Liver (tissue), 8 donors: ENCODE measurements at regions not wholly inside any gene's neighbourhood (a gene's known extent, or its start where the extent isn't known, plus 50 kb on each side); places are given as distances from the start of the nearest gene placed in this dataset.

Source experiments
- DNase-seq: peaks from one replicate; pipeline ENCODE4 v3.0.0-alpha.2; 2017; ENCODE audit warnings: low spot score
- H3K27ac ChIP-seq, 2 donors: one replicate each; pipeline ENCODE4 v1.7.0; 2013; ENCODE audit warnings: inconsistent platforms in 2 of 2, low read length in 2 of 2, control low read depth in 1 of 2, low read depth in 1 of 2, mild to moderate bottlenecking in 1 of 2
- H3K27me3 ChIP-seq, 4 donors: one replicate each; pipeline versions ENCODE4 v1.6.1 to v1.7.0; 2013; ENCODE audit warnings: low read length in 3 of 4, inconsistent platforms in 1 of 4, mild to moderate bottlenecking in 1 of 4, moderate library complexity in 1 of 4; ENCODE audit not compliant: control insufficient read depth in 4 of 4, insufficient read depth in 4 of 4
- H3K36me3 ChIP-seq, 4 donors: one replicate each; pipeline versions ENCODE4 v1.6.1 to v1.7.0; 2013; ENCODE audit warnings: low read length in 3 of 4, mild to moderate bottlenecking in 3 of 4, low read depth in 1 of 4, moderate library complexity in 1 of 4; ENCODE audit not compliant: control insufficient read depth in 4 of 4, insufficient read depth in 3 of 4
- H3K4me1 ChIP-seq, 4 donors: one replicate each; pipeline versions ENCODE4 v1.6.1 to v1.7.0; 2013; ENCODE audit warnings: low read length in 3 of 4, mild to moderate bottlenecking in 3 of 4, moderate library complexity in 1 of 4; ENCODE audit not compliant: control insufficient read depth in 4 of 4, insufficient read depth in 4 of 4
- H3K4me3 ChIP-seq, 3 donors: one replicate each; pipeline versions ENCODE4 v1.6.1 to v1.7.0; 2013; ENCODE audit warnings: low read length in 3 of 3, control low read depth in 1 of 3, low read depth in 1 of 3, mild to moderate bottlenecking in 1 of 3
- H3K9ac ChIP-seq, 2 donors: one replicate each; pipeline ENCODE4 v1.7.0; 2013; ENCODE audit warnings: low read length in 2 of 2, mild to moderate bottlenecking in 2 of 2, moderate library complexity in 2 of 2, control low read depth in 1 of 2, low read depth in 1 of 2
- H3K9me3 ChIP-seq, 4 donors: one replicate each; pipeline versions ENCODE4 v1.6.1 to v1.7.0; 2013; ENCODE audit warnings: low read length in 3 of 4; ENCODE audit not compliant: control insufficient read depth in 4 of 4
- EGR1 ChIP-seq, 2 donors: IDR thresholded peaks; 2 replicates each; pipeline ENCODE4 v1.6.1; 2016 to 2018; ENCODE audit warnings: antibody characterized with exemption in 2 of 2, low read depth in 2 of 2
- FOXA1 ChIP-seq: IDR thresholded peaks from 2 replicates; pipeline ENCODE4 v1.6.1; 2016; ENCODE audit warnings: antibody characterized with exemption
- FOXA2 ChIP-seq: IDR thresholded peaks from 2 replicates; pipeline ENCODE4 v1.6.1; 2016; ENCODE audit warnings: antibody characterized with exemption
- GABPA ChIP-seq, 2 donors: IDR thresholded peaks in 1 of 2; conservative IDR thresholded peaks in 1 of 2; 2 replicates each; pipeline ENCODE4 v1.6.1; 2016; ENCODE audit warnings: antibody characterized with exemption in 2 of 2, mild to moderate bottlenecking in 1 of 2, moderate library complexity in 1 of 2
- HNF4A ChIP-seq, 2 donors: conservative IDR thresholded peaks; 2 replicates each; pipeline ENCODE4 v1.6.1; 2016; ENCODE audit warnings: antibody characterized with exemption in 2 of 2, mild to moderate bottlenecking in 2 of 2
- HNF4G ChIP-seq: IDR thresholded peaks from 2 replicates; pipeline ENCODE4 v1.6.1; 2016; ENCODE audit warnings: antibody characterized with exemption
- JUND ChIP-seq, 2 donors: IDR thresholded peaks; 2 replicates each; pipeline ENCODE4 v1.6.1; 2016; ENCODE audit warnings: antibody characterized with exemption in 2 of 2
- NR2F2 ChIP-seq: IDR thresholded peaks from 2 replicates; pipeline ENCODE4 v1.6.1; 2016; ENCODE audit warnings: antibody characterized with exemption
- RAD21 ChIP-seq, 2 donors: IDR thresholded peaks; 2 replicates each; pipeline ENCODE4 v1.6.1; 2016; ENCODE audit warnings: antibody characterized with exemption in 2 of 2, mild to moderate bottlenecking in 2 of 2
- RXRA ChIP-seq, 2 donors: IDR thresholded peaks; 2 replicates each; pipeline ENCODE4 v1.6.1; 2017 to 2018; ENCODE audit warnings: antibody characterized with exemption in 2 of 2, mild to moderate bottlenecking in 1 of 2
- SP1 ChIP-seq: IDR thresholded peaks from 2 replicates; pipeline ENCODE4 v1.6.1; 2018; ENCODE audit warnings: antibody characterized with exemption, mild to moderate bottlenecking
- TAF1 ChIP-seq: conservative IDR thresholded peaks from 2 replicates; pipeline ENCODE4 v1.6.1; 2016; ENCODE audit warnings: antibody characterized with exemption, mild to moderate bottlenecking
- YY1 ChIP-seq: IDR thresholded peaks from 2 replicates; pipeline ENCODE4 v1.6.1; 2016; ENCODE audit warnings: antibody characterized with exemption, mild to moderate bottlenecking
- WGBS: extraction: QIAGEN DNeasy Blood & Tissue Kit; methylation state at CpG from one replicate; pipeline ENCODE4 v1.1.7; 2013; 5-methylcytosine and 5-hydroxymethylcytosine counted together
- TF ChIP-seq, protein P1 (sequence below): IDR thresholded peaks from 2 replicates; pipeline ENCODE4 v1.6.1; 2016; ENCODE audit warnings: antibody characterized with exemption
- TF ChIP-seq, protein P2 (sequence below): IDR thresholded peaks from 2 replicates; pipeline ENCODE4 v1.6.1; 2016; ENCODE audit warnings: antibody characterized with exemption
- TF ChIP-seq, protein P3 (sequence below): IDR thresholded peaks from 2 replicates; pipeline ENCODE4 v1.6.1; 2016; ENCODE audit warnings: antibody characterized with exemption, mild to moderate bottlenecking
- TF ChIP-seq, protein P4 (sequence below): IDR thresholded peaks from 2 replicates; pipeline ENCODE4 v1.6.1; 2016; ENCODE audit warnings: antibody characterized with exemption
- TF ChIP-seq, protein P5 (sequence below): fragments of 150-350 bp; IDR thresholded peaks from 2 replicates; pipeline ENCODE4 v1.5.1; 2017; ENCODE audit warnings: improper control_type of control experiment, low read depth, low read length; ENCODE audit not compliant: missing input control
- donor health status: healthy.
- donor health status: healthy.
- donor health status: healthy.
- donor health status: healthy.
- donor health status: healthy.

DNA sequence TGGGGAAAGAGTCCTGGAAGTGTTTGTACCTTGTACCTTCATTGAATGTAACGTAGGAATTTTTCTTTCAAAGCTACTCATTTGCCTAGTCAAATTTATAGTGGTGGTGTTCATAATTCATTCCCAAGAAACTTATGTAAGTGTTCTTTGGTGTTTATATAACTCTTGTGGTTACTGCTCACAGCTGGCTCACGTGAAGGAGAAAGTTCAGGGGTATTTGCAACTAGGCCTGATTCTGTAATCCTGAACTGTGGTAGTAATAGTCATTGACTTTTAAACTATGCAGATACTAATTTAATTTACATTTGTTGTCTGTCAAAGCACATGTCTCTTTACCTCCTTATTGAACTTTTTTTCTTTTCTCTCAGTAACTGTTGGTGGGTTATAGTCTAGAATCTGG, 50.5 kb upstream of the TEX264 start:
- Histone ChIP-seq H3K27ac (peak overlapping the region; percentile 64 to 90), H3K27me3 (no peaks in the 10 kb centered on the region), H3K9ac (peak overlapping the region in 1 of 2 donors; percentile 65), H3K4me3 (no peak overlapping the region), H3K36me3 (no peaks in the 10 kb centered on the region), H3K4me1 (peaks cover 8 to 69% (median 59%) of the 10 kb centered on the region in 4 donors), H3K9me3 (no peaks in the 10 kb centered on the region)
- TF ChIP-seq EGR1 (IDR thresholded peaks at IDR 0.05; ENCODE audit: low read depth in 2 of 2) (no peak), RAD21 (IDR thresholded peaks at IDR 0.05) (no peak), JUND (IDR thresholded peaks at IDR 0.05) (peak in 1 of 2 donors; percentile 54), RXRA (IDR thresholded peaks at IDR 0.05) (peak; percentile 51 to 83), GABPA (IDR thresholded peaks at IDR 0.05 in 1 of 2, conservative IDR thresholded peaks at IDR 0.05 in 1 of 2) (peak in 1 of 2 donors; percentile 17), TAF1 (no peak), YY1 (no peak), FOXA1 (peak; percentile 34), NR2F2 (no peak), HNF4G (peak; percentile 28), HNF4A (conservative IDR thresholded peaks at IDR 0.05) (peak; percentile 73 to 89), SP1 (peak; percentile 40), FOXA2 (peak; percentile 64)
- TF ChIP-seq, protein P1, sequence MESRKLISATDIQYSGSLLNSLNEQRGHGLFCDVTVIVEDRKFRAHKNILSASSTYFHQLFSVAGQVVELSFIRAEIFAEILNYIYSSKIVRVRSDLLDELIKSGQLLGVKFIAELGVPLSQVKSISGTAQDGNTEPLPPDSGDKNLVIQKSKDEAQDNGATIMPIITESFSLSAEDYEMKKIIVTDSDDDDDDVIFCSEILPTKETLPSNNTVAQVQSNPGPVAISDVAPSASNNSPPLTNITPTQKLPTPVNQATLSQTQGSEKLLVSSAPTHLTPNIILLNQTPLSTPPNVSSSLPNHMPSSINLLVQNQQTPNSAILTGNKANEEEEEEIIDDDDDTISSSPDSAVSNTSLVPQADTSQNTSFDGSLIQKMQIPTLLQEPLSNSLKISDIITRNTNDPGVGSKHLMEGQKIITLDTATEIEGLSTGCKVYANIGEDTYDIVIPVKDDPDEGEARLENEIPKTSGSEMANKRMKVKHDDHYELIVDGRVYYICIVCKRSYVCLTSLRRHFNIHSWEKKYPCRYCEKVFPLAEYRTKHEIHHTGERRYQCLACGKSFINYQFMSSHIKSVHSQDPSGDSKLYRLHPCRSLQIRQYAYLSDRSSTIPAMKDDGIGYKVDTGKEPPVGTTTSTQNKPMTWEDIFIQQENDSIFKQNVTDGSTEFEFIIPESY: no peak
- TF ChIP-seq, protein P2, sequence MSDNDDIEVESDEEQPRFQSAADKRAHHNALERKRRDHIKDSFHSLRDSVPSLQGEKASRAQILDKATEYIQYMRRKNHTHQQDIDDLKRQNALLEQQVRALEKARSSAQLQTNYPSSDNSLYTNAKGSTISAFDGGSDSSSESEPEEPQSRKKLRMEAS: peak; percentile 27
- TF ChIP-seq, protein P3, sequence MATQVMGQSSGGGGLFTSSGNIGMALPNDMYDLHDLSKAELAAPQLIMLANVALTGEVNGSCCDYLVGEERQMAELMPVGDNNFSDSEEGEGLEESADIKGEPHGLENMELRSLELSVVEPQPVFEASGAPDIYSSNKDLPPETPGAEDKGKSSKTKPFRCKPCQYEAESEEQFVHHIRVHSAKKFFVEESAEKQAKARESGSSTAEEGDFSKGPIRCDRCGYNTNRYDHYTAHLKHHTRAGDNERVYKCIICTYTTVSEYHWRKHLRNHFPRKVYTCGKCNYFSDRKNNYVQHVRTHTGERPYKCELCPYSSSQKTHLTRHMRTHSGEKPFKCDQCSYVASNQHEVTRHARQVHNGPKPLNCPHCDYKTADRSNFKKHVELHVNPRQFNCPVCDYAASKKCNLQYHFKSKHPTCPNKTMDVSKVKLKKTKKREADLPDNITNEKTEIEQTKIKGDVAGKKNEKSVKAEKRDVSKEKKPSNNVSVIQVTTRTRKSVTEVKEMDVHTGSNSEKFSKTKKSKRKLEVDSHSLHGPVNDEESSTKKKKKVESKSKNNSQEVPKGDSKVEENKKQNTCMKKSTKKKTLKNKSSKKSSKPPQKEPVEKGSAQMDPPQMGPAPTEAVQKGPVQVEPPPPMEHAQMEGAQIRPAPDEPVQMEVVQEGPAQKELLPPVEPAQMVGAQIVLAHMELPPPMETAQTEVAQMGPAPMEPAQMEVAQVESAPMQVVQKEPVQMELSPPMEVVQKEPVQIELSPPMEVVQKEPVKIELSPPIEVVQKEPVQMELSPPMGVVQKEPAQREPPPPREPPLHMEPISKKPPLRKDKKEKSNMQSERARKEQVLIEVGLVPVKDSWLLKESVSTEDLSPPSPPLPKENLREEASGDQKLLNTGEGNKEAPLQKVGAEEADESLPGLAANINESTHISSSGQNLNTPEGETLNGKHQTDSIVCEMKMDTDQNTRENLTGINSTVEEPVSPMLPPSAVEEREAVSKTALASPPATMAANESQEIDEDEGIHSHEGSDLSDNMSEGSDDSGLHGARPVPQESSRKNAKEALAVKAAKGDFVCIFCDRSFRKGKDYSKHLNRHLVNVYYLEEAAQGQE: peak; percentile 29
- TF ChIP-seq, protein P4, sequence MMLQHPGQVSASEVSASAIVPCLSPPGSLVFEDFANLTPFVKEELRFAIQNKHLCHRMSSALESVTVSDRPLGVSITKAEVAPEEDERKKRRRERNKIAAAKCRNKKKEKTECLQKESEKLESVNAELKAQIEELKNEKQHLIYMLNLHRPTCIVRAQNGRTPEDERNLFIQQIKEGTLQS: peak; percentile 17
- TF ChIP-seq, protein P5, sequence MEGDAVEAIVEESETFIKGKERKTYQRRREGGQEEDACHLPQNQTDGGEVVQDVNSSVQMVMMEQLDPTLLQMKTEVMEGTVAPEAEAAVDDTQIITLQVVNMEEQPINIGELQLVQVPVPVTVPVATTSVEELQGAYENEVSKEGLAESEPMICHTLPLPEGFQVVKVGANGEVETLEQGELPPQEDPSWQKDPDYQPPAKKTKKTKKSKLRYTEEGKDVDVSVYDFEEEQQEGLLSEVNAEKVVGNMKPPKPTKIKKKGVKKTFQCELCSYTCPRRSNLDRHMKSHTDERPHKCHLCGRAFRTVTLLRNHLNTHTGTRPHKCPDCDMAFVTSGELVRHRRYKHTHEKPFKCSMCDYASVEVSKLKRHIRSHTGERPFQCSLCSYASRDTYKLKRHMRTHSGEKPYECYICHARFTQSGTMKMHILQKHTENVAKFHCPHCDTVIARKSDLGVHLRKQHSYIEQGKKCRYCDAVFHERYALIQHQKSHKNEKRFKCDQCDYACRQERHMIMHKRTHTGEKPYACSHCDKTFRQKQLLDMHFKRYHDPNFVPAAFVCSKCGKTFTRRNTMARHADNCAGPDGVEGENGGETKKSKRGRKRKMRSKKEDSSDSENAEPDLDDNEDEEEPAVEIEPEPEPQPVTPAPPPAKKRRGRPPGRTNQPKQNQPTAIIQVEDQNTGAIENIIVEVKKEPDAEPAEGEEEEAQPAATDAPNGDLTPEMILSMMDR: no peak
- no peak for DNase-seq
- WGBS: 31% methylated on average over 2 of the region's 2 CpGs
